SU-DHL-6 (cell line): ENCODE measurements at regions not wholly inside any gene's neighbourhood (a gene's known extent, or its start where the extent isn't known, plus 50 kb on each side); places are given as distances from the start of the nearest gene placed in this dataset.

Experiments
- H2AFZ ChIP-seq: fragments of 200-600 bp; sonication (generic); 2 replicates; pipeline ENCODE4 v1.6.1; 2014; ENCODE audit warnings: low read depth, mild to moderate bottlenecking, moderate library complexity, mixed read lengths, antibody characterized with exemption, low read length; ENCODE audit not compliant: severe bottlenecking
- H3F3A ChIP-seq: fragments of 200-600 bp; shearing (Covaris generic); 2 replicates; pipeline ENCODE4 v1.6.0; 2016; ENCODE audit warnings: antibody characterized with exemption, mild to moderate bottlenecking; ENCODE audit not compliant: insufficient read depth
- H3K27ac ChIP-seq: fragments of 200-600 bp; sonication (generic); 2 replicates; pipeline ENCODE4 v1.5.1; 2016; ENCODE audit warnings: low read depth, mild to moderate bottlenecking, low read length, moderate library complexity, mixed read lengths
- H3K27me3 ChIP-seq: fragments of 200-600 bp; sonication (generic), shearing (Covaris generic); 2 replicates; pipeline ENCODE4 v1.6.0; 2014; ENCODE audit warnings: mild to moderate bottlenecking, low read length
- H3K36me3 ChIP-seq: fragments of 200-600 bp; sonication (generic); 2 replicates; pipeline ENCODE4 v1.6.1; 2014; ENCODE audit warnings: mild to moderate bottlenecking, low read length, mixed read lengths
- H3K4me2 ChIP-seq: fragments of 300-600, 200-600 bp; shearing (Covaris generic), sonication (generic); 2 replicates; pipeline ENCODE4 v1.6.0; 2014; ENCODE audit warnings: low read length, low read depth, mild to moderate bottlenecking; ENCODE audit not compliant: poor library complexity, severe bottlenecking
- H3K4me3 ChIP-seq: fragments of 200-600 bp; sonication (generic); 2 replicates; pipeline ENCODE4 v1.5.1; 2014; ENCODE audit warnings: antibody characterized with exemption, low read length, mild to moderate bottlenecking, mixed read lengths; ENCODE audit not compliant: insufficient read depth, poor library complexity, severe bottlenecking
- H3K79me2 ChIP-seq: fragments of 200-600 bp; sonication (generic); 2 replicates; pipeline ENCODE4 v1.6.1; 2014; ENCODE audit warnings: mild to moderate bottlenecking, low read length, moderate library complexity; ENCODE audit not compliant: insufficient read depth
- H3K9ac ChIP-seq: fragments of 200-600 bp; sonication (generic); 2 replicates; pipeline ENCODE4 v1.7.0; 2014; ENCODE audit warnings: mild to moderate bottlenecking, low read length
- H3K9me2 ChIP-seq: fragments of 200-600 bp; sonication (generic); replicated peaks from 2 replicates; pipeline ENCODE4 v1.6.1; 2014; ENCODE audit warnings: low read length; ENCODE audit not compliant: insufficient read depth
- H3K9me3 ChIP-seq: fragments of 200-600 bp; sonication (generic); 2 replicates; pipeline ENCODE4 v1.6.1; 2014; ENCODE audit warnings: low read length, mixed read lengths; ENCODE audit not compliant: insufficient read depth
- H4K20me1 ChIP-seq: fragments of 200-600 bp; sonication (generic); 2 replicates; pipeline ENCODE4 v1.6.1; 2014; ENCODE audit warnings: low read depth, mild to moderate bottlenecking, antibody characterized with exemption, low read length, moderate library complexity, mixed read lengths
- CTCF ChIP-seq: fragments of 200-600 bp; sonication (generic); IDR thresholded peaks from one replicate; pipeline ENCODE4 v1.5.1; 2017; ENCODE audit warnings: antibody characterized with exemption, mild to moderate bottlenecking, low read length, moderate library complexity; ENCODE audit not compliant: insufficient read depth, poor library complexity, severe bottlenecking
- EZH2phosphoT487 ChIP-seq: fragments of 200-600 bp; sonication (generic), shearing (Covaris generic); conservative IDR thresholded peaks from 2 replicates; pipeline ENCODE4 v1.6.1; 2018; ENCODE audit warnings: mild to moderate bottlenecking, antibody characterized with exemption, low read length, moderate library complexity, mixed read lengths

- Histone ChIP-seq H3K36me3 (no peaks in the 10 kb centered on the region), H2AFZ (no peak overlapping the region), H3K9me2 (no peaks in the 10 kb centered on the region), H4K20me1 (no peaks in the 10 kb centered on the region), H3K27ac (no peak overlapping the region), H3F3A (no peaks in the 10 kb centered on the region), H3K4me3 (no peak overlapping the region), H3K9ac (no peak overlapping the region), H3K79me2 (no peaks in the 10 kb centered on the region), H3K27me3 (no peaks in the 10 kb centered on the region), H3K4me2 (no peak overlapping the region), H3K9me3 (no peaks in the 10 kb centered on the region)
- TF ChIP-seq EZH2phosphoT487 = no peak
- TF ChIP-seq CTCF = no peak
These were observed 197.0 kb upstream of the SLITRK2 start for GRCh38 chrX:145620666-145621065.

GRCh38 chrX:145623453-145623852 is 194.2 kb upstream of the SLITRK2 start:
- Histone ChIP-seq H3K79me2 (no peaks in the 10 kb centered on the region), H3F3A (no peaks in the 10 kb centered on the region), H3K27ac (no peak overlapping the region), H3K4me2 (no peak overlapping the region), H2AFZ (no peak overlapping the region), H3K9me2 (no peaks in the 10 kb centered on the region), H3K9ac (no peak overlapping the region), H3K27me3 (no peaks in the 10 kb centered on the region), H4K20me1 (no peaks in the 10 kb centered on the region), H3K36me3 (no peaks in the 10 kb centered on the region), H3K4me3 (no peak overlapping the region), H3K9me3 (no peaks in the 10 kb centered on the region)
- TF ChIP-seq CTCF = no peak
- no peak for TF ChIP-seq EZH2phosphoT487

GRCh38 chrX:145630081-145630480 is 187.5 kb upstream of the SLITRK2 start:
- TF ChIP-seq EZH2phosphoT487 = no peak
- no peak for TF ChIP-seq CTCF
- no peaks in the 10 kb centered on the region for H3K27me3 ChIP-seq
- no peak overlapping the region for H3K4me3 ChIP-seq
- no peak overlapping the region for H3K4me2 ChIP-seq
- H3K79me2 ChIP-seq = no peaks in the 10 kb centered on the region
- H3K9me3 ChIP-seq = no peaks in the 10 kb centered on the region
- H3K9me2 ChIP-seq = no peaks in the 10 kb centered on the region
- no peak overlapping the region for H3K9ac ChIP-seq
- no peaks in the 10 kb centered on the region for H3F3A ChIP-seq
- no peak overlapping the region for H3K27ac ChIP-seq
- no peaks in the 10 kb centered on the region for H3K36me3 ChIP-seq
- no peak overlapping the region for H2AFZ ChIP-seq
- H4K20me1 ChIP-seq = no peaks in the 10 kb centered on the region
